ENCODE measurements at regions not wholly inside any gene's neighbourhood (a gene's known extent, or its start where the extent isn't known, plus 50 kb on each side); places are given as distances from the start of the nearest gene placed in this dataset.

GRCh38 chr13:90205081-90205480, 1142.4 kb upstream of the MIR17HG start:
- Histone ChIP-seq H3K27me3 (ENCODE audit: control insufficient read depth, low read length) (no peaks in the 10 kb centered on the region), H3K4me2 (ENCODE audit: low read length) (no peak overlapping the region), H3F3A (ENCODE audit: control insufficient read depth, insufficient read depth) (no peaks in the 10 kb centered on the region), H3K27ac (ENCODE audit: low read depth, low read length) (no peak overlapping the region), H3K4me1 (ENCODE audit: control insufficient read depth, low read length) (no peaks in the 10 kb centered on the region), H3K36me3 (ENCODE audit: control insufficient read depth, low read length) (no peaks in the 10 kb centered on the region), H3K9me2 (replicated peaks; ENCODE audit: control insufficient read depth, low read length) (no peaks in the 10 kb centered on the region), H4K20me1 (ENCODE audit: control insufficient read depth, insufficient read depth, low read depth, low read length) (no peaks in the 10 kb centered on the region), H3K79me2 (ENCODE audit: control insufficient read depth, low read length) (no peaks in the 10 kb centered on the region), H3K4me3 (ENCODE audit: low read length) (no peak overlapping the region), H3K9me3 (ENCODE audit: control insufficient read depth, insufficient read depth, low read length) (no peaks in the 10 kb centered on the region)
- TF ChIP-seq CTCF (IDR thresholded peaks at IDR 0.05; ENCODE audit: low read depth, low read length, poor library complexity, severe bottlenecking): no peak
- no peak for TF ChIP-seq EZH2phosphoT487 (IDR thresholded peaks at IDR 0.05; ENCODE audit: borderline replicate concordance, low read length)

- Histone ChIP-seq H3K9me3 (ENCODE audit: control insufficient read depth, insufficient read depth, low read length) (no peaks in the 10 kb centered on the region), H3K27ac (ENCODE audit: low read depth, low read length) (no peak overlapping the region), H4K20me1 (ENCODE audit: control insufficient read depth, insufficient read depth, low read depth, low read length) (no peaks in the 10 kb centered on the region), H3K36me3 (ENCODE audit: control insufficient read depth, low read length) (no peaks in the 10 kb centered on the region), H3K9me2 (replicated peaks; ENCODE audit: control insufficient read depth, low read length) (no peaks in the 10 kb centered on the region), H3K27me3 (ENCODE audit: control insufficient read depth, low read length) (no peaks in the 10 kb centered on the region), H3F3A (ENCODE audit: control insufficient read depth, insufficient read depth) (no peaks in the 10 kb centered on the region), H3K4me1 (ENCODE audit: control insufficient read depth, low read length) (no peaks in the 10 kb centered on the region), H3K4me3 (ENCODE audit: low read length) (no peak overlapping the region), H3K4me2 (ENCODE audit: low read length) (no peak overlapping the region), H3K79me2 (ENCODE audit: control insufficient read depth, low read length) (no peaks in the 10 kb centered on the region)
- no peak for TF ChIP-seq EZH2phosphoT487 (IDR thresholded peaks at IDR 0.05; ENCODE audit: borderline replicate concordance, low read length)
- no peak for TF ChIP-seq CTCF (IDR thresholded peaks at IDR 0.05; ENCODE audit: low read depth, low read length, poor library complexity, severe bottlenecking)
These were observed 1141.6 kb upstream of the MIR17HG start for GRCh38 chr13:90205911-90206310.

- Histone ChIP-seq H3K4me2 (ENCODE audit: low read length) (no peak overlapping the region), H3K27me3 (ENCODE audit: control insufficient read depth, low read length) (no peaks in the 10 kb centered on the region), H3K4me1 (ENCODE audit: control insufficient read depth, low read length) (no peaks in the 10 kb centered on the region), H3K27ac (ENCODE audit: low read depth, low read length) (no peak overlapping the region), H3F3A (ENCODE audit: control insufficient read depth, insufficient read depth) (no peaks in the 10 kb centered on the region), H3K4me3 (ENCODE audit: low read length) (no peak overlapping the region), H3K9me3 (ENCODE audit: control insufficient read depth, insufficient read depth, low read length) (no peaks in the 10 kb centered on the region; the same call in 1 of the 2 replicates), H3K36me3 (ENCODE audit: control insufficient read depth, low read length) (no peaks in the 10 kb centered on the region), H3K9me2 (replicated peaks; ENCODE audit: control insufficient read depth, low read length) (no peaks in the 10 kb centered on the region), H3K79me2 (ENCODE audit: control insufficient read depth, low read length) (no peaks in the 10 kb centered on the region), H4K20me1 (ENCODE audit: control insufficient read depth, insufficient read depth, low read depth, low read length) (no peaks in the 10 kb centered on the region)
- no peak for TF ChIP-seq EZH2phosphoT487 (IDR thresholded peaks at IDR 0.05; ENCODE audit: borderline replicate concordance, low read length)
These were observed 1130.2 kb upstream of the MIR17HG start for GRCh38 chr13:90217275-90217674.

GRCh38 chr13:90222758-90223157, 1124.7 kb upstream of the MIR17HG start:
- Histone ChIP-seq H3K27ac (ENCODE audit: low read depth, low read length) (no peak overlapping the region), H3K4me2 (ENCODE audit: low read length) (no peak overlapping the region), H3K4me3 (ENCODE audit: low read length) (no peak overlapping the region), H3K36me3 (ENCODE audit: control insufficient read depth, low read length) (no peaks in the 10 kb centered on the region), H3K4me1 (ENCODE audit: control insufficient read depth, low read length) (no peaks in the 10 kb centered on the region), H3K27me3 (ENCODE audit: control insufficient read depth, low read length) (no peaks in the 10 kb centered on the region), H3K79me2 (ENCODE audit: control insufficient read depth, low read length) (no peaks in the 10 kb centered on the region), H3F3A (ENCODE audit: control insufficient read depth, insufficient read depth) (no peaks in the 10 kb centered on the region), H3K9me2 (replicated peaks; ENCODE audit: control insufficient read depth, low read length) (no peaks in the 10 kb centered on the region), H3K9me3 (ENCODE audit: control insufficient read depth, insufficient read depth, low read length) (no peaks in the 10 kb centered on the region), H4K20me1 (ENCODE audit: control insufficient read depth, insufficient read depth, low read depth, low read length) (no peaks in the 10 kb centered on the region)
- TF ChIP-seq CTCF (IDR thresholded peaks at IDR 0.05; ENCODE audit: low read depth, low read length, poor library complexity, severe bottlenecking): no peak
- TF ChIP-seq EZH2phosphoT487 (IDR thresholded peaks at IDR 0.05; ENCODE audit: borderline replicate concordance, low read length): no peak
